Sigmoid colon (tissue), 6 donors: ENCODE measurements at regions not wholly inside any gene's neighbourhood (a gene's known extent, or its start where the extent isn't known, plus 50 kb on each side); places are given as distances from the start of the nearest gene placed in this dataset.

Source experiments
- DNase-seq: peaks from one replicate; pipeline ENCODE4 v3.0.0-alpha.2; 2019
- H3K27ac ChIP-seq, 4 donors: fragments of 200-600 bp; sonication (generic); one replicate each; pipeline ENCODE4 v1.5.1; 2016 to 2019; ENCODE audit warnings: mild to moderate bottlenecking in 1 of 4
- H3K27me3 ChIP-seq, 3 donors: fragments of 200-600 bp; sonication (generic); one replicate each; pipeline ENCODE4 v1.5.1; 2019; ENCODE audit warnings: mild to moderate bottlenecking in 1 of 3
- H3K36me3 ChIP-seq, 4 donors: fragments of 200-600 bp; sonication (generic); one replicate each; pipeline ENCODE4 v1.5.1; 2016 to 2019
- H3K4me1 ChIP-seq, 4 donors: fragments of 200-600 bp; sonication (generic); one replicate each; pipeline ENCODE4 v1.5.1; 2017 to 2019
- H3K4me3 ChIP-seq, 4 donors: fragments of 200-600 bp; sonication (generic); one replicate each; pipeline ENCODE4 v1.5.1; 2017 to 2019; ENCODE audit warnings: mild to moderate bottlenecking in 2 of 4, moderate library complexity in 1 of 4
- H3K9me3 ChIP-seq, 4 donors: fragments of 200-600 bp in 3 of 4; sonication (generic) in 3 of 4; one replicate each; pipeline versions ENCODE4 v1.5.1 to v1.6.1; 2013 to 2019
- EP300 ChIP-seq, 4 donors: sonication (generic); formaldehyde crosslinking; IDR thresholded peaks; one replicate each; pipeline ENCODE4 v1.6.1; 2017; ENCODE audit warnings: antibody characterized with exemption in 4 of 4
- POLR2A ChIP-seq, 2 donors: fragments of 450-650 bp; IDR thresholded peaks; one replicate each; pipeline ENCODE4 v1.6.1; 2016; ENCODE audit warnings: antibody characterized with exemption in 2 of 2, mild to moderate bottlenecking in 2 of 2, moderate library complexity in 2 of 2
- POLR2AphosphoS5 ChIP-seq, 4 donors: sonication (generic); formaldehyde crosslinking; IDR thresholded peaks; one replicate each; pipeline ENCODE4 v1.6.1; 2017; ENCODE audit warnings: antibody characterized with exemption in 4 of 4
- WGBS, 2 donors: extraction: QIAGEN DNeasy Blood & Tissue Kit; methylation state at CpG; one replicate each; pipeline ENCODE4 v1.1.7; 2013; 5-methylcytosine and 5-hydroxymethylcytosine counted together
- intact Hi-C: fragments of 100-400 bp; cut with DNase I; formaldehyde crosslinking; loops from one replicate; pipeline ENCODE4 v1.15.1; 2023
- TF ChIP-seq, protein P1 (sequence below), 4 experiments: fragments of 450-650 bp in 3 of 4; fragments of 200-600 bp in 1 of 4; IDR thresholded peaks; one replicate each; pipeline ENCODE4 v1.5.1; 2016 to 2019; ENCODE audit warnings: antibody characterized with exemption in 4 of 4, mild to moderate bottlenecking in 3 of 4, moderate library complexity in 2 of 4
- donor health status: healthy with polysubstance abuse.
- donor health status: healthy.

GRCh38 chr2:22282220-22282619 lies 1102.8 kb upstream of the KLHL29 start:
- intact Hi-C loops: no loop called here
- peaks cover 0 to 25% (median 19%) of the 10 kb centered on the region in 4 donors for H3K4me1 ChIP-seq
- 60 to 76% methylated on average over 1 of the region's 1 CpG for WGBS, 2 donors
- no peak overlapping the region for H3K27ac ChIP-seq
- H3K4me3 ChIP-seq: no peak overlapping the region
- TF ChIP-seq, protein P1, sequence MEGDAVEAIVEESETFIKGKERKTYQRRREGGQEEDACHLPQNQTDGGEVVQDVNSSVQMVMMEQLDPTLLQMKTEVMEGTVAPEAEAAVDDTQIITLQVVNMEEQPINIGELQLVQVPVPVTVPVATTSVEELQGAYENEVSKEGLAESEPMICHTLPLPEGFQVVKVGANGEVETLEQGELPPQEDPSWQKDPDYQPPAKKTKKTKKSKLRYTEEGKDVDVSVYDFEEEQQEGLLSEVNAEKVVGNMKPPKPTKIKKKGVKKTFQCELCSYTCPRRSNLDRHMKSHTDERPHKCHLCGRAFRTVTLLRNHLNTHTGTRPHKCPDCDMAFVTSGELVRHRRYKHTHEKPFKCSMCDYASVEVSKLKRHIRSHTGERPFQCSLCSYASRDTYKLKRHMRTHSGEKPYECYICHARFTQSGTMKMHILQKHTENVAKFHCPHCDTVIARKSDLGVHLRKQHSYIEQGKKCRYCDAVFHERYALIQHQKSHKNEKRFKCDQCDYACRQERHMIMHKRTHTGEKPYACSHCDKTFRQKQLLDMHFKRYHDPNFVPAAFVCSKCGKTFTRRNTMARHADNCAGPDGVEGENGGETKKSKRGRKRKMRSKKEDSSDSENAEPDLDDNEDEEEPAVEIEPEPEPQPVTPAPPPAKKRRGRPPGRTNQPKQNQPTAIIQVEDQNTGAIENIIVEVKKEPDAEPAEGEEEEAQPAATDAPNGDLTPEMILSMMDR (IDR thresholded peaks at IDR 0.05): no peak
- TF ChIP-seq EP300 (IDR thresholded peaks at IDR 0.05): no peak
- no peak for TF ChIP-seq POLR2A (IDR thresholded peaks at IDR 0.05)
- no peak for TF ChIP-seq POLR2AphosphoS5 (IDR thresholded peaks at IDR 0.05)
- H3K27me3 ChIP-seq: no peaks in the 10 kb centered on the region
- H3K36me3 ChIP-seq: no peaks in the 10 kb centered on the region
- no peak for DNase-seq
- H3K9me3 ChIP-seq: no peaks in the 10 kb centered on the region

GRCh38 chr2:22282916-22283315 lies 1102.1 kb upstream of the KLHL29 start:
- Histone ChIP-seq H3K36me3 (no peaks in the 10 kb centered on the region), H3K4me3 (no peak overlapping the region), H3K27me3 (no peaks in the 10 kb centered on the region), H3K9me3 (no peaks in the 10 kb centered on the region), H3K27ac (peak overlapping the region in 2 of 4 donors; percentile 8 to 35), H3K4me1 (peaks cover 0 to 26% (median 19%) of the 10 kb centered on the region in 4 donors)
- TF ChIP-seq POLR2AphosphoS5 (IDR thresholded peaks at IDR 0.05): no peak
- TF ChIP-seq, protein P1 (IDR thresholded peaks at IDR 0.05): no peak
- no peak for TF ChIP-seq POLR2A (IDR thresholded peaks at IDR 0.05)
- TF ChIP-seq EP300 (IDR thresholded peaks at IDR 0.05): no peak
- 71 to 82% methylated on average over 6 of the region's 6 CpGs for WGBS, 2 donors
- intact Hi-C loops: no loop called here
- DNase-seq: no peak

DNA sequence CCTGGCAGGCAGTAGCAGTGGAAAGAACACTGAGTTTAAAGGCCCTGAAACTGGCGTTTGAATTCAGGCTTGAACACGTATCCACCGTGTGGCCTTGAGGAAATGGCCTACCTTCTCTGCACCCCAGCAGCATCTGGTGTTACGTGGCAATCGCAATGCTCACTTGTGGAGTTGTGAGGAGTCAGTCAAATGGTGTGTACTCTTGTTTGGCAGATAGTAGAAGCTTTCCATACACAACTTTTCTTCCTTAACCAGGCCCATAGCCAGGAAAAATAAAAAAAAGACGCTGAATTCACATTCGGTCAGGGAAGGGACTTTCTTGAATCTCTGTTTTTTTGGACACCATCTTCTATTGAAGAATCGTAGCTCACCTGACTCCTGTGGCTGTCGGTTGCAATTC lies 1101.5 kb upstream of the KLHL29 start:
- peaks cover 0 to 29% (median 19%) of the 10 kb centered on the region in 4 donors for H3K4me1 ChIP-seq
- intact Hi-C loops: no loop called here
- H3K9me3 ChIP-seq: no peaks in the 10 kb centered on the region
- no peaks in the 10 kb centered on the region for H3K27me3 ChIP-seq
- DNase-seq: no peak
- H3K36me3 ChIP-seq: no peaks in the 10 kb centered on the region
- no peak overlapping the region for H3K4me3 ChIP-seq
- TF ChIP-seq POLR2AphosphoS5 (IDR thresholded peaks at IDR 0.05) (no peak), EP300 (IDR thresholded peaks at IDR 0.05) (no peak), POLR2A (IDR thresholded peaks at IDR 0.05) (no peak)
- TF ChIP-seq, protein P1 (IDR thresholded peaks at IDR 0.05): no peak
- H3K27ac ChIP-seq: peak overlapping the region in 2 of 4 donors; percentile 8 to 35
- 80% methylated on average over 9 of the region's 9 CpGs for WGBS, 2 donors

DNA sequence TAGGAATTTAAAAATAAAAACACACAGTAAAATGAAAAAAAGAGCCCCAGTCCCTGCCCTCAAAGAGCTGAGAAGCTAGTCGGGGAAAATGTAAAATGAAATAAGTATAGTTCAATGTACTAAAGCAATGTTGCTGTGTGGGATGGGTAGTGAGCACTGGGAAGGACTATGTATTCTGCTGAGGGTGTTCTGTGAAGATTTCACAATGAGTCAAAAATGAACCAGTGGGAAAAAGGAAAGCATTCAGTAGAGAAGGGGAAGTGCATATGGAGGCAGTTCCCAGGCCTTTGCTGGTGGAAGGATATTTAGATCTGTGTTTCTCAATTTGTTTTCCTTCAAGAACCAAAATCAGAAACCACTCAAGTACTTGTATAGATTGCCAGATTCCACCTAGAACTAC lies 1094.7 kb upstream of the KLHL29 start:
- intact Hi-C loops: no loop called here
- 78 to 81% methylated on average over 1 of the region's 1 CpG for WGBS, 2 donors
- TF ChIP-seq, protein P1 (IDR thresholded peaks at IDR 0.05): no peak
- TF ChIP-seq EP300 (IDR thresholded peaks at IDR 0.05) (no peak), POLR2A (IDR thresholded peaks at IDR 0.05) (no peak), POLR2AphosphoS5 (IDR thresholded peaks at IDR 0.05) (no peak)
- Histone ChIP-seq H3K27me3 (no peaks in the 10 kb centered on the region), H3K9me3 (no peaks in the 10 kb centered on the region), H3K27ac (no peak overlapping the region), H3K4me3 (no peak overlapping the region), H3K36me3 (no peaks in the 10 kb centered on the region), H3K4me1 (peaks cover 0 to 4% (median 0%) of the 10 kb centered on the region in 4 donors)
- DNase-seq: no peak

DNA sequence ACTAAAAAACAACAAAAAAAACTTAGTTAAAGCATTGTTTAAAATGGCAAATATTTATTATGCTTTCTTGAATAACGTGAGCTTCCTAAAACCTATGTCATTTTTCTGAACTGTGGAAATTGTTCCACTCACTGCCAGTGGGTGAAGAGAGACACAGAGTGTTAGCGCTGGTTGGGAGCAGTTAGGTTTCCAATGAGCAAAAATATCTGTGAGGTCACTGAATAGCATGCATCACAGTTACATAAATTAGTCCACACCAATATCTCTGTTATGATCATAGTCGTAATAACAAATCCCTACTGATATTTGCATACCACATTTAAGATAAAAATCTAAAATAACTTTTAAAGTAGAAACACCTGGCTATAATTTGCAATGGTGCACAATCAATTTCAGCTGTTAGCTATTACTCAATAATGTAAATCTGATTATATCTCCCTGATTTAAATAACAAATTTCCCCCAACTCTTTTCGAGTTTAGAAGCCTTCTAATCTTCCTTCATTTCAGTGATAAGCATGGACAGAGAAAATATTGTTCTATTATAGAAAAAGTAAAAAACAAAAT lies 1094.0 kb upstream of the KLHL29 start:
- Histone ChIP-seq H3K9me3 (no peaks in the 10 kb centered on the region), H3K27ac (no peak overlapping the region), H3K4me3 (no peak overlapping the region), H3K4me1 (peaks cover 0 to 4% (median 0%) of the 10 kb centered on the region in 4 donors), H3K36me3 (no peaks in the 10 kb centered on the region), H3K27me3 (no peaks in the 10 kb centered on the region)
- intact Hi-C loops: no loop called here
- TF ChIP-seq POLR2AphosphoS5 (IDR thresholded peaks at IDR 0.05) (no peak), POLR2A (IDR thresholded peaks at IDR 0.05) (no peak), EP300 (IDR thresholded peaks at IDR 0.05) (no peak)
- TF ChIP-seq, protein P1 (IDR thresholded peaks at IDR 0.05): no peak
- no peak for DNase-seq
- WGBS, 2 donors: 71 to 82% methylated on average over 4 of the region's 4 CpGs
